Fibroblast of mammary gland (primary cell): ENCODE measurements at regions not wholly inside any gene's neighbourhood (a gene's known extent, or its start where the extent isn't known, plus 50 kb on each side); places are given as distances from the start of the nearest gene placed in this dataset.

Experiments used
- DNase-seq: peaks from one replicate; pipeline ENCODE4 v3.0.0-alpha.2; 2010; ENCODE audit warnings: low read depth
- H3K4me3 ChIP-seq: 2 replicates; pipeline ENCODE4 v1.5.1; 2011; ENCODE audit warnings: low read depth, mild to moderate bottlenecking, low read length, moderate library complexity; ENCODE audit not compliant: control insufficient read depth
- CTCF ChIP-seq: conservative IDR thresholded peaks from 2 replicates; pipeline ENCODE4 v1.5.1; 2011; ENCODE audit warnings: low read depth, low read length, inconsistent platforms; ENCODE audit not compliant: control insufficient read depth, insufficient read depth

- H3K4me3 ChIP-seq: no peak overlapping the region
- no peak for DNase-seq
- TF ChIP-seq CTCF: no peak
These were observed 152.9 kb upstream of the NDN start for GRCh38 chr15:23839893-23840474.

GRCh38 chr15:23846218-23846617 is 159.1 kb upstream of the NDN start:
- TF ChIP-seq CTCF: no peak
- H3K4me3 ChIP-seq: no peak overlapping the region
- no peak for DNase-seq

- H3K4me3 ChIP-seq: no peak overlapping the region
- TF ChIP-seq CTCF: no peak
- DNase-seq: no peak
These were observed 163.6 kb upstream of the NDN start for GRCh38 chr15:23850666-23851065.

GRCh38 chr15:23851921-23852320 is 164.8 kb upstream of the NDN start:
- DNase-seq: no peak
- TF ChIP-seq CTCF: no peak
- H3K4me3 ChIP-seq: no peak overlapping the region

GRCh38 chr15:23853286-23853685 is 166.2 kb upstream of the NDN start:
- H3K4me3 ChIP-seq: no peak overlapping the region
- TF ChIP-seq CTCF: no peak
- DNase-seq: peak; percentile 1

- H3K4me3 ChIP-seq: no peak overlapping the region
- no peak for DNase-seq
- no peak for TF ChIP-seq CTCF
These were observed 167.3 kb upstream of the NDN start for GRCh38 chr15:23854203-23854911.
